Suppressor macrophage treated with lipopolysaccharide for 1 hour (primary cell): ENCODE measurements at regions not wholly inside any gene's neighbourhood (a gene's known extent, or its start where the extent isn't known, plus 50 kb on each side); places are given as distances from the start of the nearest gene placed in this dataset.
"Not testable (repeated sequence)": the region's sequence is repeated elsewhere in the genome, so short reads cannot be mapped to it uniquely, and the experiment has no call there.

Source experiments
- DNase-seq, 3 donors: peaks; one replicate each; pipeline ENCODE4 v3.0.0-alpha.2; 2020 to 2022

DNA sequence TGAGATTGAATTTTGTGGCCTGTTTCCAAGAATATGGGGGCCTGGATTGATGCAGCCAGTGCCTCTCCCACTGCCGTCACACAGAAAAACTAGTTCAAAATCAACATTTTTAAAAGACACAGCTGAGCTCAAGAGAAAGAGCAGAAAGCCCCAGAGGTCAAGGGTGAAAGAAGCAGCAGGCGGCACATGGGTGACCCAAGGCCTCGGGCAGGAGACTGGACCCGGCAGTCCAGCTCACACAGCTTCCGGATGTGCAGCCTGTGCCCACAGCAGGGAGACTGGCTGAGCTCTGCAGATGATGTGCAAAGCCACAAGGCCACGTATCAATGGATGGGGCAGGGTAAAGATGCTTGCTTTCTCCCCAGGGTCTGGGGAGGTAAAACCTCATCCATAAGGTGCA lies 50.4 kb upstream of the RNF32 start:
- no peak for DNase-seq

DNA sequence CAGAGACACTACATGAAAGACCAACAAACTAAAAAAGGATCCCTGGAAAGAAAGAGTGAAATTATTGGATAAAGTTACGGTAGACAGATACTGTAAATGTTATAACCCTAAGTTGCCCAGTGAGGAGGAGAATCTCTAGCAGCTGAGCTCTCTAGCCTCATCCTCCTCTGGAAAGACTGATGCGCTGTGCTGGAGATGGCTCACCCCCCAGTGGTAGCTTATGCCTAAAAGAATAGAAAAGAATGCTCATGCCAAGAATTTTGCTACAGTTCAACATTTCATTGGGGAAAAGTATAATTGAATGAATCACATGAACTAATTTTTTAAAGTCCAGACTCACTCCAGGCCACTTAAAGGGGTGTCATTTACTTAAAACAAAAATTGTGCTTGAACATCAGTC lies 50.8 kb upstream of the RNF32 start:
- DNase-seq: no peak

DNA sequence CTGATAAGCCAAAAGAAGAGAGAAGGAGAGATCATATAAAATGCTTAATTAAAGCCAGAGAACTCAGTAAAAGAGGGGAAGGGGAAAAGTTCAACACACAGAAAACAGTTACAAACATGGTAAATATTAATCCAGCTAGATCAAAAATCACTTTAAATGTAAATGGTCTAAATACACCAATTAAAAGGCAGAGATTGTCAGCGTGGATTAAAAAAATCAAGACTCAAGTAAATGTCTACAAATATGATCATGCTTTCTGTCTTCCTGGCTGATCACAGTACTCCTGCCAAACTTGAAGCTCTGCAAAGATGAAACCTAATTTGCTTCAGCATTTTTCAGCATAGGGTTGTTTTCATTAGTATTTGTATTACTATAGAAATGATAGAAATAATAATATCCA lies 54.6 kb upstream of the RNF32 start:
- DNase-seq: no peak

DNA sequence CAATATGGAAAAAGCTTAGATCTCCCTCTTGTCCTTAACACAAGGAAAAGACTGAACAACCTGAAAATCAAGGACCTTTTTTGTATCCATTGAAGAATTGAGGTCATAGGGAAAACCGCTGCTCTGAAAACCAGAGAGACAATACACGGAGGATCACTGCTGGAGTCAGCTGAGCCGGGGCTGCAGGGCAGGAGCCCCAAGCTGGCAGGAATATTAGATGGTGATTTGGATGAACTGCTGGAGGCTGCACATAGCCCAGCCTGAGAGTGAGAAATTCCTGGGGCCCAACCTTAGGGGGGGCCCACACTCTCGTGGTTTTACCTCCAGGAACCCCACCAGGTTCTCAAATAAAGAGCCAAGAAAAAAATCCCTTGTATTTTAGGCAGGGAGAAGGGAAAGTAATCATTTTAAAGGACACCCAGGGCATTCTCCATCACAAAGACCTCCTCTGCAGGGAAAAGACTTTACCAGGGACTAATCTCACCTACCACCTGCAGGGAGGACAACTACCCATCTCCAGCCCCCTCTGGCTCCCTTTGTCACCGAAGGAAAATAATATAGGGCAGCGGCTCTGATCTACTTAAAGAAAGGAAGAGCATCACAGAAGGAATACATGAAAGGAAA lies 55.4 kb upstream of the RNF32 start:
- no peak for DNase-seq

DNA sequence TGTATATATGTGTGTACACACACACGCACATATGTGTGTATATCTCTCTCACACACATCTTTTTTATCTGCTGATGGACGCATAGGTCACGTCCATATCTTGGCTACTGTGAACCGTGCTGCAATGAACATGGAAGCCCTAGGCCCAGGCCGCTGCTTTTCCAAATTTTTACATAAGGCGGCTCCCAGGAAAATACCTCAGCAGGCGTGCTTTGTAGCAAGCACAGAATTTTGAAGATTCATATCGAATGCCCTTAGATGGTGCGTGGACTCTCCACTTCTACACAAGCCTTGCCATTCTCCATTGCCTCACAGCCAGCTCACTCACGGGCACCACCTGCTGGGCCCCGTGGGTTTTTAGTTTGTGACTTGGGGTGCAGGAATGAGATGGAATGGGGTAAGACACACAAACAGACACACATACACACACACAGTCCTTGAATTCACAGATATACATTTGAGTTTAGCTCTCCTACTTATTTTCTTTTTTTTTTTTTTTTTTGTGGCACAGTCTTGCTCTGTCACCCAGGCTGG lies 57.9 kb upstream of the RNF32 start:
- DNase-seq: no peak

DNA sequence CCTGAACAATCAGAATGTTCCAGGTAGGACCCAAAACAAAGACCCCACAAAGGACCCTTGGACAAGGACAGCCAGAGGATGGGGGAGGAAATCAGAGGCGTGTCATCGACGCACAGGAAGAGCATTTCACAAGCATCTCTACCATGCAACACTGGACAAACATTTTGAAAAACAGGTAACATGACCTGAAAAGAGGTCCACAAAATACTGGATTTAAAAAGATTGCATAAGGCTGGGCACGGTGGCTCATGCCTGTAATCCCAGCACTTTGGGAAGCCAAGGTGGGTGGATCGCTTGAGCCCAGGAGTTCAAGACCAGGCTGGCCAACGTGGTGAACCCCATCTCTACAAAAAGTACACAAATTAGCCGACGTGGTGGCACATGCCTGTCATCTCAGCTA lies 60.5 kb upstream of the RNF32 start:
- DNase-seq: no peak

DNA sequence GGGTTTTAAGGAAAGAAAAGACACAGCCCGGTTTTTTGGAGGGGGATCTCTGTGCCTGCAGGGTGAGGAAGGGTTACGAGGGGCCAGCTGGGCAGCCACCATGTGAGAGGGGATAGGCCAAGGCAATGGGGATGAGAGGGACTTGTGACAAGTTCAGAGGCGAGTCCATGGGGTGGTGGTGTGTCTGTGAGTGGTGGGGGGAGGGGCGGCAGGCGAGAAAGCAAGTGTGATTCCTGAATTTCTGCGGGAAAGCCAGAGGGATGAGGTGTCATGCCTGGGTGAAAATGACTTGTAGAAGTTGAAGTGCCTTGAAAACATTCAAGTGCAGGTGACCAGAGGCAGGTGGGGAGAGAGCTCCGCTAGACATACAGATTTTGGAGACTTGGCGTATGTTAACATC lies 61.0 kb upstream of the RNF32 start:
- no peak for DNase-seq

DNA sequence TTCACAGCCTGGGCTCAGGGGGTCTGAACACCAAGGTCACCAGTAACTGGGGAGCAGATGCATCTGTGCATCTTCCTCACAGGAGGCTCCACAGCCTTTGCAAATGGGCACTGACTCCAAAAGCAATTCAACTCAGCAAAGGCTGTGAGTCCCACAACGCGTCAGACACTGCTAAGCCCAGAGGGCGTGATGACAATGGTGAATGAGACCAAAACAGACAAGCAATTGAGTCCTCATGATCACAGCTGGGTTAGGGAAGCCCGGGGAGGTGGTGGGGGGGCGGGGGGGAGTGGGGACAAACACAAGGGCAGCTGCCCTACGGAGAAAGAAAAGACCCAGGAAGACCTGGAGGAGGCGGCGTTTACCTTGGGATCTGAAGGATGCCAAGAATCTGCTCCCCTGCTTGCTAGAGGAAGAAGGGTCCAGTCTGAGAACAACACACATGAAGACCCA lies 61.6 kb upstream of the RNF32 start:
- no peak for DNase-seq

DNA sequence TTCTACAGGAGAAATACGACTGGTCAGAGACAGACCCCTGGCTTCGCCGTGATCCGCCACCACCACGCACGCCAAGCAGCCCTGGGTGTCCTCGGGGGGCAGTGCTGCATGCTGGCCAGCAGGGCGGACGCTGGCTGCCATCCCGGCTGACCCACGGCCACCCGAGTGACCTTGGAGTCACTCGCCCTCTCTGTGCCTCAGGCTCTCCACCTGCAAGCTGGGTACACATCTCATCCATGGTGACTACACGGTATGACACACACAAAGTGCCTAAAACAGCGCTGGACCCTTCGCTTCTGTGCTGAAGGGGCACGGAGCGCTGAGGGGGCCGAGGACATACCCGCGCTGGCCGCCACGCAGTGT lies 62.0 kb upstream of the RNF32 start:
- no peak for DNase-seq

DNA sequence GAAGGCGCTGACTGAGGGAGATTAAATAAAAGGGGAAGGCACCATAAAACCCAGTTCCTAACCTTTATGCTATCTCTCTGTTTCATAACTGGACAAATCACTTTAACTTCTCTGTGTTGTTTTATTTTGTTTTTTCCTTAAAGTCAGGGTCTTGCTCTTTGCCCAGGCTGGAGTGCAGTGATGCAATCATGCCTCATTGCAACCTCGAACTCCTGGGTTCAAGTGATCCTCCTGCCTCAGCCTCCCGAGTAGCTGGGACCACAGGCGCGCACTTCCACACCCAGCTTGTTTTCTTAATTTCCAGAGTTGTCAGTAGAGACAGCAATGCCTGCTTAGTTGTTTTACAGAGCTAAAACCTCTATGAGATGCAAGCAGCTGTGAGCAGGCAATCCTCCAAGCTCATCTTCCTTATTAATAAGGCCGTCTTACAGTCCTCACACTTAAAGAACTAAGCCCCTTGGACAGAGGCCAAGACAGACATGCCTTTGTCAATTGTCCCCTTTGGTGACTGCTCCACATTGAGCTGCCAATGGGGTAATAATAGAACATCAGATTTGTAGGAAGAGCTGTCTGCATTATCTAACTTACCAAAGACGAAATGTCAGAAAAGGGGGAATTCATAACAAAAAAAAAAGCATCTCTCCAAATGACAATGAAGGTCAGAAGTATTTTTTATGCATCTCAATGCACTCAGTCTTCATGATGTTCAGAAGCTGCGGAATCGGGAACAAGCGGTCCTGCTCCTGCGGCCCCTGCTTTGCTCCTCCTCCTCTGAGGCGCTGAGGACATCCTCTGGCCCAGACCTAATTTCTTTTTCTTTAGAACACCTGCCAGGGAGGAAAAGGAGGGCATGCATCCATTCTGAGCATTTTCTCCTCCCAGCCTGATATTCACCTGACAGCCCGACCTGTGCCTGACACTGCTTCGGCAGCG lies 62.7 kb upstream of the RNF32 start:
- no peak for DNase-seq

DNA sequence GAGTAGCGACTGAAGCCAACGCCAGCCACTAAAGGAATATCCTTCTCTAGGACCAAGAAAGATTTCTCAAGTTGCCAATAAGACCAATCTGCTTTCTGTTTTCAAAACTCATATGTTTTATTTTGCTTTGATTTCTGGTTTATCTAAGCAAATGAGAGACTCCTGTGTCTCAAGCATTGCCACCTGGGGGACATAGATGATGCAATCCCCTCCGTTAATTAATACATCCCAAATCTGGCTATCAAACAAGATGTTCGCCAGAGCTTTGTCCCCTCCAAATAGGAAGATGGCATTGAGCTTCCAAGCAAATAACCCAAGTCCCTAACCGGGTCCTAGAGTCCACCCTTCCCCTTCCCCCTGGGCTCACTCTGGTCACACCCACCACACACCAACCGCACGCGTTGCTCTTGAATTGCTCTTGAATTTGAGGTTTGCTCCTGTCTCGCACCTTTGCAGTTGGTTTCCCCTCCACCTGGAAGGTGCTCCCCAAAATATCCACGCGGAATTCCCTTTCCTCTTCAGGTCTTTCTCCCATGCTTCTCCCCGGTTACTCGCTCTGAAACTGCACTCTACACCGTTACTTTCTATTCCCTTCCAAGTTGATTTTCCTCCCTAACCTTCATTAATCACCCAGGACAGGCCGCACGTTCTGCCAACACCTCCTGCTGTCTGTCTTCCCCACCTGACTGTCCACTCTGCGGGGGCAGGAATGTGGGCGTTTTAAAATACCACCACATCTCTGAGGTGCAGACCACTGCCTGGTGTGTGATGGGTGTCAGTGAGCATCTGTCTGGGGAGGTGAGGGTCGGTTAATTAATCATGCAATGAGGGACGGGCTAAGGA lies 64.1 kb upstream of the RNF32 start:
- DNase-seq: no peak

DNA sequence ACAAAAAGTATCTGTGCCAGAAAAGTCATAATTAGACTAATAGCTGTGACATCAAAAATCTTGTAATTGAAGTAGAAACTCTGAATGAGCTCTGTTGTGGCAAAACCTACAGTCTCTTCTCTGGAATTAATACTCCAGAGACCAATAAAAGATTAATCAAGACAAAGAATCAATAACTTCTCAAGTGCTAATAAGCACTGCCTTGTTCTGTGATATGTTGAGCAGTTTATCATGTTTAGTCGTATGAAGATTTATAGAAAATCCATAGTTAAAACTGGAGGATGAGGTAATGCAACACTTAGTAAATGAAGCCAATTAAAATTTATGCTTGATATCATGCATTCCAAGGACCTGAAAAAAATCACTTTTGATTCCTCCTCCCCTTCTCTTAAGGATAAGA lies 72.3 kb upstream of the RNF32 start:
- DNase-seq: no peak

DNA sequence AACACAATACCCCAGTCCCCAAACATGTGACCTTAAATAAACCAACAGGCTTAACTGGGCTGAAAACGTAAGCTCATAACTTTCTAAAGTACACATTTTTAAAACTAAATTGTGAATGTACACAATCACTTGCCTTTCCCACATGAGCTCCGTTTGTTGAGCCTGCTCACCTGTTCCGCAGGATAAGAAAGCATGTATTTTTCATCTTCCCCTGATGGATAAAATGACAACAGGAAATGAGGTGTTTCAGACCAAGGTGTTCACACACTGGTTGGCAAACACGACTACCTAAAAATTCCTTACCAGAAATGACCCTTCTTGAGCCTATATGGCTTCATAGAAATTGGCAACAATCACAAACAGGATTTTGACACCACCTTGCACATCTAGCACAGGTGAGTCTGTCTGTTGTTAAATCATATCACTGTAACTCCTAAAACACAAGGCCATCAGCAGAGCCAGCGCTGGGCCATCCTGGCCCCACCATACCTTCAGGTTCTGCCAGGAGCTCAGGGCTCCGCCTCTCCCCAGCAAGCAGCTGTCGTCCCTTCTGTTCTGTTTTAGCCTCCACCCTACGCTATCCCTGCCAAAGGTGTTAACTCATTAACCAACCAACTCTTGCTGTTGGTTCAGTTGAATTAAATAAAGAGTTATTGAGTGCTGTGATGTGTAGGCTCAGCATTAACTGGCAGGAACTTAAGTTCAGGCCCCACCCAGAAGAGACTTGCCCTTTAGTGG lies 73.6 kb upstream of the RNF32 start:
- DNase-seq: no peak

DNA sequence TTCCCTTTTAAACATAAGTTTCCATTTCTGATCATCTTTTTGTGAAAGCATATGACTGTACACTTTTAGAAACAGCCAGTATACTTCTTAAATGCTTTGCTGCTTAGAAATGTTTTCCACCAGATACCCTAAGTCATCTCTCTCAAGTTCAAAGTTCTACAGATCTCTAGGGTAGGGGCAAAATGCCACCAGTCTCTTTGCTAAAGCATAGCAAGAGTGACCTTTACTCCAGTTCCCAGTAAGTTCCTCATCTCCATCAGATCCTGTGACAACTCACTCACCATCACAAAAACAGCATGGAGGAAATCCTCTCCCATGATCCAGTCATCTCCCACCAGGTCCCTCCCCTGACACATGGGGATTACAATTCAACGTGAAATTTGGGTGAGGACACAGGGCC lies 75.6 kb upstream of the RNF32 start:
- not testable (repeated sequence) for DNase-seq

DNA sequence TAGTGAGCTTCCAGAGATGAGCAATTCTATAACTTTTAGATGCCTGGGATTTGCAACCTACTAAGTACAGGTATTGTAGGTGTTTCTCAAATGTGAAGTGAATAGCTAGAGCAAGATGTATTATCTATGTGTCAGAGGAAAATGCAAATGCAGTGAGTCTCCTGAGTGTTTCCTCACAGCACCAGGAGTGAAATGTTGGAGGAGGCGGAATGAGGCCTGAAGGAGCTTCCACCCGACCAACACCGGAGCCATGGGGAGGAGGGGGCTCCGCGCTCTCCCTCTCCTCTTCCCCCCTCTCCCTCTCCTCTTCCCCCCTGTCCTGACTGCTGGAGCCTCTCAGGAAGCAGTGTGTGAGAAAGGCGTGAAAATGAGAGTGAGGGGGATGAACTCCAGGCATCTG lies 79.9 kb upstream of the RNF32 start:
- DNase-seq: no peak

DNA sequence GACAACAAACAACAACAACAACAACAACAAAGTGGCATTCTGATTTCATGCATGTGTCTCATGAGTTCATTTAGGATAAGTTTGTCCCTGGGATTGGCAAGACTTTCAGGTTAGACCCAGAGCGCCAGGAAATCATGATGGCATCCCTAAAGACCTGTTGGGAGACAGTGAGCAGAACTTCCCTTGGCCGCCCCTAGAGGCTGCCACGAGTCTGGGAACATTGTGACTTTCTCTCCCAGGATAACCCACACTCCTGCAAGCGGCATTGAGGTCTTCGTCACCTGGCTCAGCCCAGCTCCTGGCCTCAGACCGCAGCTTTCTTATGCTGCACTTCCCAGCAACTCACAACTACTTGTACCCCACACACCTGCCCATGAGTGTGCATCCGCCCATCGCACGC lies 80.5 kb upstream of the RNF32 start:
- DNase-seq: no peak

DNA sequence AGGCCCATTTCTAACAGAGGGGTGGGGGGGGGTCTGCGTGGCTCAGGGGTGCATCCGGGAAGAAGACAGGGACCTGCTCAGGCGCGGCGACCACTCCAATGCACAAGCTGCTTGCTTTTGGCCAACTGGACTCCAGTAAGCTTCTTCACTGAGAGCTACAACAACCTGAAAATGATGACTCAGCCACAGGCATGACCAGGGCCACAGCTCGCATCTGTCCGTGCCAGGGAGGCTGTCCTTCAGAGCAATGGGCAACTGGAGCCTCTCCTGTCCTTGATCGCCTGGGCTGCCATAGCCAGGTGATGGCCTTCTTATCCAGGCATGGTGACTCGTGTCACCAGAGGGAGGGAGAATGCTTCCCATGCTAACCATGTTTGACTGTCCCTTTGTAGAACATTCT lies 81.6 kb upstream of the RNF32 start:
- no peak for DNase-seq

DNA sequence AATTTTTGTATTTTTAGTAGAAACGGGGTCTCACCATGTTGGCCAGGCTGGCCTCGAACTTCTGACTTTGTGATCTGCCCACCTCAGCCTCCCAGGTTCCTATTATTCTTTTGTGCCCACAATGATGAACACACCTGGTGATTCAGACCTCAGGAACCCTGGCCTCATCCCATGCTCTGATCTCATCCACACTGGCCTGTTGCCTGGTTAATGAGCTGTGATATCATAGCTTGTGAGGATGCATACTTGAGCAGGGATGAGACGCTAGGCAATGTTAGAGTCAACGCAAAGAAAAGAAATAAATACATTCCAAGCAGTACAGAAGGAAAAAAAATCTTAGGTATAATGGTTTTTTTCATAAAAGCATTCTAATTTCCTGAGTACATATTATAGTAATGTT lies 82.4 kb upstream of the RNF32 start:
- no peak for DNase-seq

DNA sequence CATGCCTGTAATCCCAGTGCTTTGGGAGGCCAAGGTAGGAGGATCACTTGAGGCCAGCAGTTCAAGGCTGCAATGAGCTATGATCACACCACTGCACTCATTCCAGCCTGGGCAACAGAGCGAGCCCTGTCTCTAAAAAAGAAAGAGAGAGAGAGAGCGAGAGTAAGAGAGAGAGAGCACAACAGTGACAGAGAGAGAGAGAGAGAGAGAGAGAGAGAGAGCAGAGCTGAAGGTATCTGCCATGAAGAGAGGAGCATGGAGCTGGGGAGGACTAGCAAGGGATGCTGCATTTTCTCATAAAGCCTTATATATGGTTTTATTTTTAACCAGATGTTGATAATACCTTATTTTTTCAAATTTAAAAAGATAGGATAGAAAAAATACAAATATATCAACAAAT lies 84.5 kb upstream of the RNF32 start:
- no peak for DNase-seq

DNA sequence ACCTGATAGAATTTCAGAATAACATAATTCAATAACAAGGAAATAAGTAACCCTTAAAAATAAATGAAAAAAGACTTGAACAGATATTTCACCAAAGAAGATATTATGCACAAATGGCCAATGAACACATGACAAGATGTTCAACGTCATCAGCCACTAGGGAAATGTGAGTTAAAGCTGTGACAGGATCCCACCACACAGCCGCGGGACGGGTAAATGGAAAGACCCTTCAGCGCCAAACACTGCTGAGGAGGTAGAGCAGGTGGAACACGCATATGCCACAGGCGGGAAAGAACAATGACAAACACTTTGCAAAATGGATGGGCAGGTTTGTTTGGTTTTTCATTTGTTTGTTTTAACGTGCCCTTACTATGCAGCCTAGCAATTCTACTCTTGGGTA lies 86.1 kb upstream of the RNF32 start:
- no peak for DNase-seq

DNA sequence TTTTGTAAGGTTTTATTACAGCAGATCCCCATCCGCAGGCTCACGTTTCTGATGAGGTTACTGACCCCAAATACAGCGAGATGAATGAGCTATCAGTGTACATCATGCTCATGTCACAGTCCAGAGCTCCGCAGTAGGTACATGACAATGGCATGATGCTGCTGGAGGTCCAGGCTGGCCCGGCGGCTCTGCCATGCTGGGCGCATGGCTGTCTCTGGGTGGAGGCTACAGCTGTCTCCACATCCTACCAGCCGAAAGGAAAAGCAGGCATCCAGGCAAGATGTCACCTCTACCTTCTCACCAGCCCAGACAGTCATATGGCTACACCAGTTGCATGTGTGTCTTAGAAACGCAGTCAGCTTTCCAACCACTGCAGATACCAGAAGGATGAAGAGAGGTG lies 90.9 kb upstream of the RNF32 start:
- no peak for DNase-seq

DNA sequence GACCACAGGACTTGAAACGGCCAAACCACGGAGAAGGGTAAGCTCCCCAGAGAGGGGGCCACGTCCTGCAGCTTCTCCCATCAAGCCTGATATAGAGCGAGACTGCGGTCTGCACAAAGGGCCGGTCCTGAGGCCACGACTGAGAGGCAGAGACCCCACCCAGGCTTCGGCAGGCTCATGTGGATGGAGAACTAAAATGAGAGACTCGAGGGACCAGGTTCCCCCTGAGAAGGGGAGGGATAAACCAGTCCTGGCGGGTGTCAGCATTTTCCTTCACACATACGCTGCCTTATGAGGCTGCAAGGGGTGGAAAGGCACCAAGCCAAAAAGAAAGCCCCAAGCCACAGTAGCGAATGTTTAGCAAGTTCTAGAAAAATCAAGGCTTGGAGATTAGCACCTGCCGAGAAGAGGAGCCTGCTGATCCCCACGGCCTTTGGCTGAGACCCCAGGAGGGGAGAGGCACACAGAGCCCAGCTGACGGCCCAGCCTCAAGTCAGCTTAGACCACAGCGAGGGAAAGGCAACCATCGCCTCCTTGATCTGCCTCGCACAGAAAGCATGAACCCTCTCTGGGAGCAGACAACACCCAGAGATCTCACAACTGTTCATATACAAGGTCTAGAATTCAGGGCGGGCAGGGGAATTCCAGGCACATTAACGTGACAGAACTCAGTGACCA lies 92.6 kb upstream of the RNF32 start:
- DNase-seq: no peak
